A549 (cell line): ENCODE measurements at regions not wholly inside any gene's neighbourhood (a gene's known extent, or its start where the extent isn't known, plus 50 kb on each side); places are given as distances from the start of the nearest gene placed in this dataset.

Experiments
- ATAC-seq, 2 experiments: fragments of 200-7000 bp in 1 of 2; fragments of >200 bp in 1 of 2; cut with Nextera tagmentation in 1 of 2; cut with Tn5 transposase in 1 of 2; 3 replicates each; pipeline versions ENCODE4 v1.8.0 to v1.9.1; 2018 to 2020; ENCODE audit warnings: mild to moderate bottlenecking in 1 of 2, moderate library complexity in 1 of 2
- CTCF ChIA-PET: fragments of 300-600 bp; sonication (Branson Sonifier 250); formaldehyde crosslinking; extraction: SDS; loops from one replicate; lab custom pipeline; 2021; ENCODE audit warnings: antibody characterized with exemption, inconsistent platforms; lab: Yijun Ruan, JAX
- POLR2A ChIA-PET: fragments of 350-600 bp; formaldehyde crosslinking; extraction: SDS; loops from one replicate; lab custom pipeline; 2021; ENCODE audit warnings: antibody characterized with exemption, inconsistent platforms; lab: Yijun Ruan, JAX
- DNase-seq, 2 experiments: peaks; one replicate each; pipeline versions ENCODE4 v3.0.0 to v3.0.0-alpha.2; 2011 to 2016; ENCODE audit warnings: low read depth in 1 of 2, low spot score in 1 of 2
- FAIRE-seq: peaks from 2 replicates; lab custom pipeline; 2011; peaks lifted over from hg19 to GRCh38; lab: Jason Lieb, UNC
- H3K27ac ChIP-seq, 2 experiments: fragments of >200 bp; sonication (Bioruptor Twin); formaldehyde crosslinking; 3 replicates each; pipeline ENCODE4 v1.5.1; 2016 to 2017
- H3K4me1 ChIP-seq: fragments of >200 bp; sonication (Bioruptor Twin); formaldehyde crosslinking; 3 replicates; pipeline ENCODE4 v1.6.1; 2016
- H3K4me2 ChIP-seq: fragments of >200 bp; sonication (Bioruptor Twin); formaldehyde crosslinking; 3 replicates; pipeline ENCODE4 v1.6.1; 2016
- H3K4me3 ChIP-seq: fragments of >200 bp; sonication (Bioruptor Twin); formaldehyde crosslinking; 3 replicates; pipeline ENCODE4 v1.5.1; 2016
- H3K9me3 ChIP-seq: fragments of >200 bp; sonication (Bioruptor Twin); formaldehyde crosslinking; 3 replicates; pipeline ENCODE4 v1.6.1; 2016
- CBX8 ChIP-seq: fragments of 200-600 bp; sonication (generic); IDR thresholded peaks from 2 replicates; pipeline ENCODE4 v1.6.1; 2016
- CHD4 ChIP-seq: fragments of 200-600 bp; sonication (generic); IDR thresholded peaks from 2 replicates; pipeline ENCODE4 v1.6.1; 2016; ENCODE audit warnings: antibody characterized with exemption, mild to moderate bottlenecking, borderline replicate concordance
- EHF ChIP-seq: fragments of 250-450 bp; sonication (Bioruptor Pico); IDR thresholded peaks from 2 replicates; pipeline ENCODE4 v1.5.0; 2020; ENCODE audit warnings: mild to moderate bottlenecking
- ESRRA ChIP-seq: fragments of 150-350 bp; IDR thresholded peaks from 2 replicates; pipeline ENCODE4 v1.6.1; 2014; ENCODE audit warnings: mild to moderate bottlenecking, low read length, borderline replicate concordance
- FOSL2 ChIP-seq, 2 experiments: fragments of 450-650 bp in 1 of 2; fragments of >200 bp in 1 of 2; sonication (Bioruptor Twin) in 1 of 2; formaldehyde crosslinking; IDR thresholded peaks; 2 replicates each; pipeline versions ENCODE4 v1.5.0 to v1.6.1; 2016 to 2020; ENCODE audit warnings: mild to moderate bottlenecking in 1 of 2, moderate library complexity in 1 of 2
- FOXS1 ChIP-seq: fragments of 250-450 bp; sonication (Bioruptor Pico); IDR thresholded peaks from 2 replicates; pipeline ENCODE4 v1.5.0; 2020; ENCODE audit warnings: mild to moderate bottlenecking, moderate library complexity
- HOXA7 ChIP-seq: fragments of 250-450 bp; sonication (Bioruptor Pico); IDR thresholded peaks from 2 replicates; pipeline ENCODE4 v1.5.0; 2020; ENCODE audit warnings: mild to moderate bottlenecking, moderate library complexity
- HOXB5 ChIP-seq: fragments of 250-450 bp; sonication (Bioruptor Pico); IDR thresholded peaks from 2 replicates; pipeline ENCODE4 v1.5.0; 2020; ENCODE audit warnings: mild to moderate bottlenecking, moderate library complexity
- JUNB ChIP-seq: fragments of >200 bp; sonication (Bioruptor Twin); formaldehyde crosslinking; IDR thresholded peaks from 2 replicates; pipeline ENCODE4 v1.6.1; 2016
- KDM5A ChIP-seq: fragments of 200-600 bp; sonication (generic); IDR thresholded peaks from 2 replicates; pipeline ENCODE4 v1.6.1; 2016; ENCODE audit warnings: antibody characterized with exemption, mild to moderate bottlenecking
- MAZ ChIP-seq: fragments of 150-350 bp; IDR thresholded peaks from 2 replicates; pipeline ENCODE4 v1.6.1; 2014; ENCODE audit warnings: antibody characterized with exemption, low read depth, low read length, borderline replicate concordance
- MYC ChIP-seq: IDR thresholded peaks from 2 replicates; pipeline ENCODE4 v1.6.1; 2012; ENCODE audit warnings: mild to moderate bottlenecking, inconsistent platforms, low read length, improper control_type of control experiment, borderline replicate concordance
- NR3C1 ChIP-seq: fragments of >200 bp; sonication (Bioruptor Twin); formaldehyde crosslinking; IDR thresholded peaks from 3 replicates; pipeline ENCODE4 v1.6.1; 2017
- POLR2AphosphoS2 ChIP-seq: conservative IDR thresholded peaks from 2 replicates; pipeline ENCODE4 v1.6.1; 2012; ENCODE audit warnings: low read length, improper control_type of control experiment, inconsistent platforms
- RCOR1 ChIP-seq: fragments of 150-350 bp; IDR thresholded peaks from 2 replicates; pipeline ENCODE4 v1.6.1; 2014; ENCODE audit warnings: antibody characterized with exemption, low read length, low read depth
- RFX5 ChIP-seq: fragments of 450-650 bp; IDR thresholded peaks from 2 replicates; pipeline ENCODE4 v1.7.1; 2014; ENCODE audit warnings: antibody characterized with exemption, mild to moderate bottlenecking, moderate library complexity
- SREBF2 ChIP-seq: fragments of 450-650 bp; IDR thresholded peaks from 2 replicates; pipeline ENCODE4 v1.6.1; 2014; ENCODE audit warnings: mild to moderate bottlenecking, moderate library complexity
- TFCP2L1 ChIP-seq: fragments of 250-450 bp; sonication (Bioruptor Pico); IDR thresholded peaks from 2 replicates; pipeline ENCODE4 v1.5.0; 2021; ENCODE audit warnings: mild to moderate bottlenecking
- WGBS: methylation state at CpG from one replicate; pipeline ENCODE4 v1.1.6; 2017; ENCODE audit errors: missing lambda C conversion rate; 5-methylcytosine and 5-hydroxymethylcytosine counted together
- TF ChIP-seq, protein P1 (sequence below): IDR thresholded peaks from 2 replicates; pipeline ENCODE4 v1.6.1; 2012
- TF ChIP-seq, protein P2 (sequence below): fragments of 250-450 bp; sonication (Bioruptor Pico); IDR thresholded peaks from 2 replicates; pipeline ENCODE4 v1.5.0; 2021; ENCODE audit warnings: mild to moderate bottlenecking, moderate library complexity, borderline replicate concordance
- TF ChIP-seq, protein P3 (sequence below): fragments of >200 bp; sonication (Bioruptor Twin); formaldehyde crosslinking; IDR thresholded peaks from 3 replicates; pipeline ENCODE4 v1.5.1; 2016

DNA sequence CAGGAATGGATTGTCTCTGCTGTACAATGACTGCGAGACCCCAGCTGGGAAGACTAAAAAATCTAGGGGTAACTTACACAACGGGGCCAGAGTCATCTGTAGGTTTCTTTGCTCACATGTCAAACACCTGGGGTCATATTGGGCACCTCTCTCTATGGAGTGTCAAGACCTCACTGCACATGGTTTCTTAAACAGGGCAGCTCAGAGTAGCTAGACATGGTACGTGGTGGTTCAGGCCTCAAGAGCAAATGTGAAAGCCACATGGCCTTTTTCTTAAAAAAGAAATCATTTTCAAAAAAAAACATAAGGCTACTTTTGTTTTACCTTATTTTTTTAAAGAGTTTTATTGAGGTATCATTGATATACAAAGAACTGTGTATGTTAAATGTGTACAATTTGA is 162.2 kb upstream of the ITGB1 start:
- no peak for ATAC-seq
- no peak overlapping the region for H3K4me3 ChIP-seq
- peak overlapping the region in 1 of 2 experiments; percentile 64; a peak in 3 of 6 replicates for H3K27ac ChIP-seq
- no peak for DNase-seq
- 89% methylated on average over 3 of the region's 3 CpGs for WGBS
- H3K4me2 ChIP-seq = no peak overlapping the region
- TF ChIP-seq, protein P1, sequence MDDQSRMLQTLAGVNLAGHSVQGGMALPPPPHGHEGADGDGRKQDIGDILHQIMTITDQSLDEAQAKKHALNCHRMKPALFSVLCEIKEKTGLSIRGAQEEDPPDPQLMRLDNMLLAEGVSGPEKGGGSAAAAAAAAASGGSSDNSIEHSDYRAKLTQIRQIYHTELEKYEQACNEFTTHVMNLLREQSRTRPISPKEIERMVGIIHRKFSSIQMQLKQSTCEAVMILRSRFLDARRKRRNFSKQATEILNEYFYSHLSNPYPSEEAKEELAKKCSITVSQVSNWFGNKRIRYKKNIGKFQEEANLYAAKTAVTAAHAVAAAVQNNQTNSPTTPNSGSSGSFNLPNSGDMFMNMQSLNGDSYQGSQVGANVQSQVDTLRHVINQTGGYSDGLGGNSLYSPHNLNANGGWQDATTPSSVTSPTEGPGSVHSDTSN = no peak
- TF ChIP-seq ESRRA = no peak
- TF ChIP-seq RCOR1 = no peak
- TF ChIP-seq NR3C1 = no peak
- TF ChIP-seq HOXB5 (CRISPR knock-in tag) = no peak
- TF ChIP-seq CHD4 = no peak
- TF ChIP-seq, protein P2, sequence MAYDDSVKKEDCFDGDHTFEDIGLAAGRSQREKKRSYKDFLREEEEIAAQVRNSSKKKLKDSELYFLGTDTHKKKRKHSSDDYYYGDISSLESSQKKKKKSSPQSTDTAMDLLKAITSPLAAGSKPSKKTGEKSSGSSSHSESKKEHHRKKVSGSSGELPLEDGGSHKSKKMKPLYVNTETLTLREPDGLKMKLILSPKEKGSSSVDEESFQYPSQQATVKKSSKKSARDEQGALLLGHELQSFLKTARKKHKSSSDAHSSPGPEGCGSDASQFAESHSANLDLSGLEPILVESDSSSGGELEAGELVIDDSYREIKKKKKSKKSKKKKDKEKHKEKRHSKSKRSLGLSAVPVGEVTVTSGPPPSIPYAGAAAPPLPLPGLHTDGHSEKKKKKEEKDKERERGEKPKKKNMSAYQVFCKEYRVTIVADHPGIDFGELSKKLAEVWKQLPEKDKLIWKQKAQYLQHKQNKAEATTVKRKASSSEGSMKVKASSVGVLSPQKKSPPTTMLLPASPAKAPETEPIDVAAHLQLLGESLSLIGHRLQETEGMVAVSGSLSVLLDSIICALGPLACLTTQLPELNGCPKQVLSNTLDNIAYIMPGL (CRISPR knock-in tag) = no peak
- TF ChIP-seq JUNB = no peak
- no peak for TF ChIP-seq HOXA7
- TF ChIP-seq SREBF2 = no peak
- no peak for TF ChIP-seq MAZ
- no peak for TF ChIP-seq TFCP2L1 (CRISPR knock-in tag)
- no peak for TF ChIP-seq EHF (CRISPR knock-in tag)
- TF ChIP-seq FOXS1 (CRISPR knock-in tag) = no peak
- TF ChIP-seq CBX8 = no peak
- ChIA-PET CTCF (interaction anchor here (0.7 to 1.6 kb wide), 5 partner anchors 10 to 698 kb away, joined by 3 to 4 read pairs (median 4); no protein-coding TSS in a partner anchor), POLR2A (no interaction called here)
- no peaks in the 10 kb centered on the region for H3K9me3 ChIP-seq
- peaks cover 23% of the 10 kb centered on the region for H3K4me1 ChIP-seq
- FAIRE-seq = no peak

DNA sequence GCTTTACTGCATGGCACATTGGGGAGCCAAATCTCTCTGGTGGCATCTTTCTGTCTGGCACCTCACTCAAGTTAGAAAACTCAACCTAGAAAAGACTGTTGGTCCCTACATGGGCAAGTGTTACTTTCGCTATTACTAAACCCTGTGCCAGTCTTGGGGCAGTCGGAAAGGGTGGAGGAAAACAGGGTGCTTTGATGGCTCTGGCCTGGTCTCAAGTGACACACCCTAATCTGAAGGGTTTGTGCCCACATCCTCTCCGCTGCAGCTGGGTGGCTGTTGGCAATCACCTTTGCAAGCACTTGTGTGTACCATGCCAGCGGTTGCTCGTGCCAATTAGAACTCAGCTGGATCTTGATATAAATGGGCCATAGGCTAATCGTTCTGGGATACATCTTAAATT is 159.8 kb upstream of the ITGB1 start:
- H3K4me2 ChIP-seq = no peak overlapping the region
- H3K4me3 ChIP-seq = no peak overlapping the region
- no peaks in the 10 kb centered on the region for H3K9me3 ChIP-seq
- WGBS = 92% methylated on average over 6 of the region's 6 CpGs
- H3K4me1 ChIP-seq = peaks cover 44% of the 10 kb centered on the region
- peak overlapping the region in 1 of 2 experiments; percentile 84; a peak in 3 of 6 replicates for H3K27ac ChIP-seq
- CTCF ChIA-PET = interaction anchor here (1.1 kb wide), 1 partner anchor 38 kb away, joined by 3 read pairs; no protein-coding TSS in a partner anchor
- no peak for DNase-seq
- ATAC-seq = no peak
- TF ChIP-seq HOXB5 (CRISPR knock-in tag) = no peak
- no peak for TF ChIP-seq FOSL2 (IDR thresholded peaks at IDR 0.05)
- TF ChIP-seq FOSL2 (CRISPR knock-in tag; IDR thresholded peaks at IDR 0.05) = no peak
- TF ChIP-seq SREBF2 = no peak
- no peak for TF ChIP-seq MYC
- TF ChIP-seq POLR2AphosphoS2 = no peak
- TF ChIP-seq, protein P3, sequence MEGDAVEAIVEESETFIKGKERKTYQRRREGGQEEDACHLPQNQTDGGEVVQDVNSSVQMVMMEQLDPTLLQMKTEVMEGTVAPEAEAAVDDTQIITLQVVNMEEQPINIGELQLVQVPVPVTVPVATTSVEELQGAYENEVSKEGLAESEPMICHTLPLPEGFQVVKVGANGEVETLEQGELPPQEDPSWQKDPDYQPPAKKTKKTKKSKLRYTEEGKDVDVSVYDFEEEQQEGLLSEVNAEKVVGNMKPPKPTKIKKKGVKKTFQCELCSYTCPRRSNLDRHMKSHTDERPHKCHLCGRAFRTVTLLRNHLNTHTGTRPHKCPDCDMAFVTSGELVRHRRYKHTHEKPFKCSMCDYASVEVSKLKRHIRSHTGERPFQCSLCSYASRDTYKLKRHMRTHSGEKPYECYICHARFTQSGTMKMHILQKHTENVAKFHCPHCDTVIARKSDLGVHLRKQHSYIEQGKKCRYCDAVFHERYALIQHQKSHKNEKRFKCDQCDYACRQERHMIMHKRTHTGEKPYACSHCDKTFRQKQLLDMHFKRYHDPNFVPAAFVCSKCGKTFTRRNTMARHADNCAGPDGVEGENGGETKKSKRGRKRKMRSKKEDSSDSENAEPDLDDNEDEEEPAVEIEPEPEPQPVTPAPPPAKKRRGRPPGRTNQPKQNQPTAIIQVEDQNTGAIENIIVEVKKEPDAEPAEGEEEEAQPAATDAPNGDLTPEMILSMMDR = no peak
- FAIRE-seq = no peak
- POLR2A ChIA-PET = no interaction called here

- ChIA-PET POLR2A (no interaction called here), CTCF (interaction anchor here (1.7 to 3.8 kb wide), 4 partner anchors 8 to 107 kb away, joined by 6 to 25 read pairs (median 16); no protein-coding TSS in a partner anchor)
- ATAC-seq = no peak
- no peak for TF ChIP-seq RFX5
- TF ChIP-seq CHD4 = no peak
- TF ChIP-seq KDM5A = no peak
- TF ChIP-seq NR3C1 = no peak
- Histone ChIP-seq H3K9me3 (no peaks in the 10 kb centered on the region), H3K4me3 (no peak overlapping the region), H3K27ac (peak overlapping the region in 1 of 2 experiments; percentile 84; a peak in 3 of 6 replicates), H3K4me2 (no peak overlapping the region), H3K4me1 (peaks cover 38% of the 10 kb centered on the region)
- no peak for FAIRE-seq
- DNase-seq = no peak
- 94% methylated on average over 6 of the region's 6 CpGs for WGBS
These were observed 159.2 kb upstream of the ITGB1 start for GRCh38 chr10:33117230-33117629.
